ENCODE measurements at regions not wholly inside any gene's neighbourhood (a gene's known extent, or its start where the extent isn't known, plus 50 kb on each side); places are given as distances from the start of the nearest gene placed in this dataset.

GRCh38 chr1:191002768-191003167 is 525.1 kb upstream of the BRINP3 start (continued):
- TF ChIP-seq SFPQ (IDR thresholded peaks at IDR 0.05; ENCODE audit: low read depth, low read length) (no peak), PML (IDR thresholded peaks at IDR 0.05; ENCODE audit: low read length) (no peak), HNRNPL (IDR thresholded peaks at IDR 0.05; ENCODE audit: low read depth, low read length) (no peak), CBX5 (IDR thresholded peaks at IDR 0.05; ENCODE audit: borderline replicate concordance, low read depth) (no peak)

GRCh38 chr1:191016765-191017164 is 539.1 kb upstream of the BRINP3 start:
- Histone ChIP-seq H4K20me1 (replicated peaks; ENCODE audit: control insufficient read depth, insufficient read depth, low read length) (no peaks in the 10 kb centered on the region), H3K36me3 (ENCODE audit: control insufficient read depth, insufficient read depth, low read length) (no peaks in the 10 kb centered on the region), H3K9ac (ENCODE audit: insufficient read depth in 1 of 2, low read depth in 2 of 2, low read length in 2 of 2) (no peak overlapping the region), H3K27me3 (ENCODE audit: control insufficient read depth in 2 of 2, insufficient read depth in 2 of 2, low read length in 2 of 2) (no peaks in the 10 kb centered on the region), H3K4me3 (no peak overlapping the region), H3K4me2 (ENCODE audit: insufficient read depth, low read length) (no peak overlapping the region), H3K27ac (ENCODE audit: extremely low read depth, low read depth, low read length) (no peak overlapping the region), H3K9me3 (replicated peaks; ENCODE audit: control insufficient read depth, insufficient read depth, low read depth, low read length) (no peaks in the 10 kb centered on the region), H3K4me1 (replicated peaks in 1 of 2; ENCODE audit: control insufficient read depth in 2 of 2, insufficient read depth in 2 of 2, low read length in 2 of 2) (no peaks in the 10 kb centered on the region), H2AFZ (ENCODE audit: low read depth, low read length) (no peak overlapping the region), H3K9me1 (ENCODE audit: control insufficient read depth, insufficient read depth, low read length) (no peaks in the 10 kb centered on the region), H3K79me2 (ENCODE audit: control insufficient read depth, insufficient read depth, low read length) (no peaks in the 10 kb centered on the region)
- in situ Hi-C loops (cut with MboI), result no loop called here
- no TSS peak for BruUV-seq (replicated peaks)
- DNase-seq (ENCODE audit: extremely low read depth in 1 of 4, low spot score in 3 of 4) (no peak), FAIRE-seq (no peak), ATAC-seq (no peak)
- WGBS (ENCODE audit: insufficient coverage, low coverage, missing lambda C conversion rate), result 4% methylated on average over 6 of the region's 6 CpGs
- CTCF ChIA-PET (ENCODE audit: low intra/inter-chr PET ratio), result no interaction called here
- TF ChIP-seq ZNF354B (CRISPR knock-in tag; IDR thresholded peaks at IDR 0.05) (no peak), CBX2 (IDR thresholded peaks at IDR 0.05; ENCODE audit: insufficient read depth, low read length, poor library complexity, severe bottlenecking) (no peak), ZHX1 (conservative IDR thresholded peaks at IDR 0.05; ENCODE audit: low read length) (no peak), PURB (CRISPR knock-in tag; IDR thresholded peaks at IDR 0.05; ENCODE audit: low read depth) (no peak), ZNF41 (CRISPR knock-in tag; conservative IDR thresholded peaks at IDR 0.05) (no peak), RB1 (IDR thresholded peaks at IDR 0.05; ENCODE audit: low read depth) (no peak), CTBP1 (IDR thresholded peaks at IDR 0.05; ENCODE audit: borderline replicate concordance) (no peak), ZNF76 (CRISPR knock-in tag; IDR thresholded peaks at IDR 0.05; ENCODE audit: borderline replicate concordance) (no peak), NFE2L1 (tag; IDR thresholded peaks at IDR 0.05; ENCODE audit: borderline replicate concordance, low read depth) (no peak)
- POLR2A ChIA-PET, result no interaction called here
- intact Hi-C loops (cut with micrococcal nuclease), result no loop called here
